ENCODE measurements at regions not wholly inside any gene's neighbourhood (a gene's known extent, or its start where the extent isn't known, plus 50 kb on each side); places are given as distances from the start of the nearest gene placed in this dataset.
"Not testable (repeated sequence)": the region's sequence is repeated elsewhere in the genome, so short reads cannot be mapped to it uniquely, and the experiment has no call there.

GRCh38 chr12:131511391-131511802 is 199.5 kb upstream of the SFSWAP start:
- Histone ChIP-seq H3K79me2 (no peaks in the 10 kb centered on the region), H3K27me3 (peaks cover 18% of the 10 kb centered on the region), H3K4me2 (no peak overlapping the region), H3K4me3 (no peak overlapping the region), H3K9me2 (replicated peaks; ENCODE audit: insufficient read depth) (no peaks in the 10 kb centered on the region), H2AFZ (no peak overlapping the region), H3K9me3 (ENCODE audit: low read depth) (no peaks in the 10 kb centered on the region), H4K20me1 (ENCODE audit: insufficient read depth, poor library complexity, severe bottlenecking) (no peaks in the 10 kb centered on the region), H3K27ac (no peak overlapping the region), H3K4me1 (ENCODE audit: insufficient read depth) (no peaks in the 10 kb centered on the region), H3K36me3 (replicated peaks; ENCODE audit: insufficient read depth, low read depth) (no peaks in the 10 kb centered on the region)
- no peak for DNase-seq (ENCODE audit: low spot score)
- TF ChIP-seq EZH2phosphoT487 (IDR thresholded peaks at IDR 0.05; ENCODE audit: low read depth, severe bottlenecking, unreplicated experiment), result no peak
- TF ChIP-seq CTCF (IDR thresholded peaks at IDR 0.05; ENCODE audit: poor library complexity), result no peak
- TF ChIP-seq EZH2 (IDR thresholded peaks at IDR 0.05; ENCODE audit: borderline replicate concordance), result no peak
- 71% methylated on average over 7 of the region's 7 CpGs for WGBS (ENCODE audit: low lambda C conversion rate, missing lambda C conversion rate)

GRCh38 chr12:131511803-131512561 is 198.9 kb upstream of the SFSWAP start:
- 85% methylated on average over 11 of the region's 11 CpGs for WGBS (ENCODE audit: low lambda C conversion rate, missing lambda C conversion rate)
- Histone ChIP-seq H2AFZ (no peak overlapping the region), H3K36me3 (replicated peaks; ENCODE audit: insufficient read depth, low read depth) (no peaks in the 10 kb centered on the region), H3K9me3 (ENCODE audit: low read depth) (no peaks in the 10 kb centered on the region), H3K27me3 (peaks cover 18% of the 10 kb centered on the region), H3K9me2 (replicated peaks; ENCODE audit: insufficient read depth) (no peaks in the 10 kb centered on the region), H3K27ac (no peak overlapping the region), H3K4me2 (no peak overlapping the region), H3K79me2 (no peaks in the 10 kb centered on the region), H4K20me1 (ENCODE audit: insufficient read depth, poor library complexity, severe bottlenecking) (no peaks in the 10 kb centered on the region), H3K4me1 (ENCODE audit: insufficient read depth) (no peaks in the 10 kb centered on the region), H3K4me3 (no peak overlapping the region)
- TF ChIP-seq CTCF (IDR thresholded peaks at IDR 0.05; ENCODE audit: poor library complexity), result no peak
- TF ChIP-seq EZH2 (IDR thresholded peaks at IDR 0.05; ENCODE audit: borderline replicate concordance), result no peak
- no peak for TF ChIP-seq EZH2phosphoT487 (IDR thresholded peaks at IDR 0.05; ENCODE audit: low read depth, severe bottlenecking, unreplicated experiment)
- DNase-seq (ENCODE audit: low spot score), result no peak

- no peak overlapping the region for H3K4me3 ChIP-seq
- no peak overlapping the region for H3K4me2 ChIP-seq
- TF ChIP-seq EZH2phosphoT487 (IDR thresholded peaks at IDR 0.05; ENCODE audit: low read depth, severe bottlenecking, unreplicated experiment), result peak; percentile 70
- TF ChIP-seq CTCF (IDR thresholded peaks at IDR 0.05; ENCODE audit: poor library complexity), result no peak
- no peaks in the 10 kb centered on the region for H3K9me2 ChIP-seq (replicated peaks; ENCODE audit: insufficient read depth)
- H3K79me2 ChIP-seq, result no peaks in the 10 kb centered on the region
- H4K20me1 ChIP-seq (ENCODE audit: insufficient read depth, poor library complexity, severe bottlenecking), result no peaks in the 10 kb centered on the region
- WGBS (ENCODE audit: low lambda C conversion rate, missing lambda C conversion rate), result 27% methylated on average over 6 of the region's 6 CpGs
- H3K27ac ChIP-seq, result no peak overlapping the region
- H3K36me3 ChIP-seq (replicated peaks; ENCODE audit: insufficient read depth, low read depth), result no peaks in the 10 kb centered on the region
- no peaks in the 10 kb centered on the region for H3K9me3 ChIP-seq (ENCODE audit: low read depth)
- peaks cover 12% of the 10 kb centered on the region for H3K27me3 ChIP-seq
- no peak overlapping the region for H2AFZ ChIP-seq
- no peaks in the 10 kb centered on the region for H3K4me1 ChIP-seq (ENCODE audit: insufficient read depth)
- DNase-seq (ENCODE audit: low spot score), result peak; percentile 44
Measured at GRCh38 chr12:131513606-131514005, 197.3 kb upstream of the SFSWAP start.

GRCh38 chr12:131520553-131520952 is 190.3 kb upstream of the SFSWAP start:
- not testable (repeated sequence) for H3K36me3 ChIP-seq (replicated peaks; ENCODE audit: insufficient read depth, low read depth); H3K4me3 ChIP-seq; H3K9me3 ChIP-seq (ENCODE audit: low read depth); H4K20me1 ChIP-seq (ENCODE audit: insufficient read depth, poor library complexity, severe bottlenecking); H3K79me2 ChIP-seq; H3K4me1 ChIP-seq (ENCODE audit: insufficient read depth); DNase-seq (ENCODE audit: low spot score); H3K9me2 ChIP-seq (replicated peaks; ENCODE audit: insufficient read depth); H2AFZ ChIP-seq; H3K27ac ChIP-seq; H3K4me2 ChIP-seq
- WGBS (ENCODE audit: low lambda C conversion rate, missing lambda C conversion rate), result 92% methylated on average over 8 of the region's 8 CpGs
- peaks cover 13% of the 10 kb centered on the region for H3K27me3 ChIP-seq
